ENCODE measurements at regions not wholly inside any gene's neighbourhood (a gene's known extent, or its start where the extent isn't known, plus 50 kb on each side); places are given as distances from the start of the nearest gene placed in this dataset.

GRCh38 chr20:17150858-17151257 lies 76.0 kb upstream of the PCSK2 start:
- no peak for TF ChIP-seq GATA2 (IDR thresholded peaks at IDR 0.05; ENCODE audit: insufficient read depth, insufficient read length, low read depth, low read length)
- no peak for TF ChIP-seq MAX (IDR thresholded peaks at IDR 0.05; ENCODE audit: insufficient read depth, insufficient read length)
- no peak for TF ChIP-seq FOS (IDR thresholded peaks at IDR 0.05; ENCODE audit: borderline replicate concordance, insufficient read depth, low read length)
- no peak for TF ChIP-seq POLR2AphosphoS5 (IDR thresholded peaks at IDR 0.05; ENCODE audit: insufficient read depth, low read depth, low read length)
- H3K36me3 ChIP-seq (ENCODE audit: control insufficient read depth in 2 of 2, extremely low read depth in 1 of 2, insufficient read depth in 2 of 2, low read length in 2 of 2): no peaks in the 10 kb centered on the region
- H3K27ac ChIP-seq (ENCODE audit: insufficient read depth, low read depth, low read length): no peak overlapping the region
- H3K4me2 ChIP-seq (ENCODE audit: insufficient read depth, low read length): no peak overlapping the region
- no peak overlapping the region for H2AFZ ChIP-seq (ENCODE audit: low read depth, low read length)
- intact Hi-C loops (cut with micrococcal nuclease) (no loop called here), dilution Hi-C loops (cut with MboI; ENCODE audit: extremely low pct_ligation_motif_present, low sequenced_read_pairs) (no loop called here)
- H4K20me1 ChIP-seq (replicated peaks; ENCODE audit: control insufficient read depth, extremely low read depth, insufficient read depth, low read length): no peaks in the 10 kb centered on the region
- no peaks in the 10 kb centered on the region for H3K9me1 ChIP-seq (replicated peaks; ENCODE audit: control insufficient read depth, extremely low read depth, insufficient read depth, low read length)
- FAIRE-seq: no peak
- no peak overlapping the region for H3K9ac ChIP-seq (replicated peaks; ENCODE audit: extremely low read depth, insufficient read depth, low read length)
- POLR2A ChIA-PET: no interaction called here
- no peak overlapping the region for H3K4me3 ChIP-seq (replicated peaks in 1 of 3; ENCODE audit: insufficient read depth in 1 of 3, low read depth in 1 of 3, low read length in 3 of 3)
- DNase-seq (ENCODE audit: low read depth, low spot score): no peak
- no peaks in the 10 kb centered on the region for H3K79me2 ChIP-seq (ENCODE audit: control insufficient read depth, insufficient read depth, low read length)
- no TSS peak for BruUV-seq (replicated peaks)
- no peaks in the 10 kb centered on the region for H3K27me3 ChIP-seq (ENCODE audit: control insufficient read depth in 2 of 2, insufficient read depth in 2 of 2, low read length in 2 of 2)
- H3K4me1 ChIP-seq (ENCODE audit: control insufficient read depth, extremely low read depth, insufficient read depth, low read length): no peaks in the 10 kb centered on the region
- no peaks in the 10 kb centered on the region for H3K9me3 ChIP-seq (replicated peaks; ENCODE audit: control insufficient read depth, insufficient read depth, low read length)
- CTCF ChIA-PET: interaction anchor here (0.7 kb wide), 1 partner anchor 374 kb away, joined by 3 read pairs; no protein-coding TSS in a partner anchor

GRCh38 chr20:17155401-17155800 lies 71.4 kb upstream of the PCSK2 start:
- H3K79me2 ChIP-seq (ENCODE audit: control insufficient read depth, insufficient read depth, low read length): no peaks in the 10 kb centered on the region
- no peaks in the 10 kb centered on the region for H3K9me3 ChIP-seq (replicated peaks; ENCODE audit: control insufficient read depth, insufficient read depth, low read length)
- H3K9me1 ChIP-seq (replicated peaks; ENCODE audit: control insufficient read depth, extremely low read depth, insufficient read depth, low read length): no peaks in the 10 kb centered on the region
- FAIRE-seq (no peak), DNase-seq (ENCODE audit: low read depth, low spot score) (no peak)
- H3K4me1 ChIP-seq (ENCODE audit: control insufficient read depth, extremely low read depth, insufficient read depth, low read length): no peaks in the 10 kb centered on the region
- H3K27ac ChIP-seq (ENCODE audit: insufficient read depth, low read depth, low read length): no peak overlapping the region
- no peaks in the 10 kb centered on the region for H3K27me3 ChIP-seq (ENCODE audit: control insufficient read depth in 2 of 2, insufficient read depth in 2 of 2, low read length in 2 of 2)
- H3K4me3 ChIP-seq (replicated peaks in 1 of 3; ENCODE audit: insufficient read depth in 1 of 3, low read depth in 1 of 3, low read length in 3 of 3): no peak overlapping the region
- no TSS peak for BruUV-seq (replicated peaks)
- H4K20me1 ChIP-seq (replicated peaks; ENCODE audit: control insufficient read depth, extremely low read depth, insufficient read depth, low read length): no peaks in the 10 kb centered on the region
- dilution Hi-C loops (cut with MboI; ENCODE audit: extremely low pct_ligation_motif_present, low sequenced_read_pairs) (no loop called here), intact Hi-C loops (cut with micrococcal nuclease) (no loop called here)
- no peak overlapping the region for H3K9ac ChIP-seq (replicated peaks; ENCODE audit: extremely low read depth, insufficient read depth, low read length)
- TF ChIP-seq MAX (IDR thresholded peaks at IDR 0.05; ENCODE audit: insufficient read depth, insufficient read length) (no peak), JUN (IDR thresholded peaks at IDR 0.05; ENCODE audit: borderline replicate concordance, insufficient read depth, insufficient read length, low read depth) (no peak)
- POLR2A ChIA-PET: no interaction called here
- no peak overlapping the region for H3K4me2 ChIP-seq (ENCODE audit: insufficient read depth, low read length)
- CTCF ChIA-PET: no interaction called here
- H2AFZ ChIP-seq (ENCODE audit: low read depth, low read length): no peak overlapping the region
- H3K36me3 ChIP-seq (ENCODE audit: control insufficient read depth in 2 of 2, extremely low read depth in 1 of 2, insufficient read depth in 2 of 2, low read length in 2 of 2): no peaks in the 10 kb centered on the region
